Keratinocyte (primary cell): ENCODE measurements at regions not wholly inside any gene's neighbourhood (a gene's known extent, or its start where the extent isn't known, plus 50 kb on each side); places are given as distances from the start of the nearest gene placed in this dataset.

Experiments
- DNase-seq: peaks from one replicate; pipeline ENCODE4 v3.0.0-alpha.2; 2011; ENCODE audit warnings: low read depth, missing footprints, low spot score
- FAIRE-seq: peaks from 2 replicates; lab custom pipeline; 2011; peaks lifted over from hg19 to GRCh38; lab: Jason Lieb, UNC
- H2AFZ ChIP-seq: 2 replicates; pipeline ENCODE4 v1.6.0; 2012; ENCODE audit warnings: low read length, control low read depth, inconsistent platforms; ENCODE audit not compliant: control insufficient read depth
- H3K27ac ChIP-seq: 2 replicates; pipeline ENCODE4 v1.5.1; 2011; ENCODE audit warnings: low read length; ENCODE audit not compliant: control insufficient read depth, insufficient read depth
- H3K27me3 ChIP-seq: 3 replicates; pipeline ENCODE4 v1.6.0; 2011; ENCODE audit warnings: low read length; ENCODE audit not compliant: control insufficient read depth, insufficient read depth; ENCODE audit errors: extremely low read depth
- H3K36me3 ChIP-seq, 2 experiments: 2 replicates in 1 of 2; 3 replicates in 1 of 2; pipeline ENCODE4 v1.5.1; 2011; ENCODE audit warnings: low read length in 2 of 2, mild to moderate bottlenecking in 1 of 2; ENCODE audit not compliant: control insufficient read depth in 2 of 2, insufficient read depth in 2 of 2; ENCODE audit errors: extremely low read depth in 1 of 2
- H3K4me1 ChIP-seq: 3 replicates; pipeline ENCODE4 v1.5.1; 2011; ENCODE audit warnings: low read length; ENCODE audit not compliant: control insufficient read depth, insufficient read depth; ENCODE audit errors: extremely low read depth
- H3K4me2 ChIP-seq: 3 replicates; pipeline ENCODE4 v1.6.0; 2011; ENCODE audit warnings: low read depth, low read length; ENCODE audit not compliant: control insufficient read depth, insufficient read depth; ENCODE audit errors: extremely low read depth
- H3K4me3 ChIP-seq, 3 experiments: fragments of 200-600 bp in 1 of 3; sonication (generic) in 1 of 3; 2 replicates in 2 of 3; 3 replicates in 1 of 3; pipeline ENCODE4 v1.5.1; 2011 to 2016; ENCODE audit warnings: low read length in 3 of 3, mild to moderate bottlenecking in 3 of 3, control low read depth in 2 of 3, inconsistent platforms in 1 of 3, low read depth in 1 of 3, mixed read lengths in 1 of 3, mixed run types in 1 of 3, moderate library complexity in 1 of 3; ENCODE audit not compliant: control insufficient read depth in 2 of 3, insufficient read depth in 2 of 3; ENCODE audit errors: extremely low read depth in 1 of 3
- H3K79me2 ChIP-seq: 2 replicates; pipeline ENCODE4 v1.6.0; 2012; ENCODE audit warnings: low read length; ENCODE audit not compliant: control insufficient read depth, insufficient read depth
- H3K9ac ChIP-seq: 3 replicates; pipeline ENCODE4 v1.6.0; 2011; ENCODE audit warnings: low read length; ENCODE audit not compliant: control insufficient read depth, insufficient read depth; ENCODE audit errors: extremely low read depth
- H3K9me1 ChIP-seq: 3 replicates; pipeline ENCODE4 v1.6.0; 2011; ENCODE audit warnings: low read length; ENCODE audit not compliant: control insufficient read depth, insufficient read depth; ENCODE audit errors: extremely low read depth
- H3K9me3 ChIP-seq: 2 replicates; pipeline ENCODE4 v1.5.1; 2012; ENCODE audit warnings: low read depth, low read length; ENCODE audit not compliant: control insufficient read depth
- H4K20me1 ChIP-seq: 3 replicates; pipeline ENCODE4 v1.6.0; 2011; ENCODE audit warnings: low read length; ENCODE audit not compliant: control insufficient read depth, insufficient read depth; ENCODE audit errors: extremely low read depth
- CTCF ChIP-seq, 3 experiments: IDR thresholded peaks in 1 of 3; conservative IDR thresholded peaks in 1 of 3; optimal IDR thresholded peaks in 1 of 3; 2 replicates in 2 of 3; 3 replicates in 1 of 3; pipeline versions ENCODE3 to v1.5.1; 2011; ENCODE audit warnings: low read length in 3 of 3, mild to moderate bottlenecking in 3 of 3, moderate library complexity in 2 of 3, control low read depth in 1 of 3, inconsistent platforms in 1 of 3; ENCODE audit not compliant: insufficient read depth in 2 of 3; ENCODE audit errors: extremely low read depth in 1 of 3
- EZH2 ChIP-seq: IDR thresholded peaks from one replicate; pipeline ENCODE4 v1.6.1; 2012; ENCODE audit warnings: inconsistent platforms, mild to moderate bottlenecking, low read length, moderate library complexity
- dilution Hi-C: fragments of 300-500 bp; cut with MboI; formaldehyde crosslinking; loops from one replicate; pipeline ENCODE4 v1.7.0; 2020; ENCODE audit warnings: low sequenced_read_pairs; ENCODE audit not compliant: extremely low pct_ligation_motif_present

GRCh38 chr13:94813920-94814475 is 101.7 kb upstream of the SOX21 start:
- H3K27ac ChIP-seq: no peak overlapping the region
- no peak for DNase-seq
- FAIRE-seq: no peak
- no peaks in the 10 kb centered on the region for H3K9me1 ChIP-seq
- no peak overlapping the region for H2AFZ ChIP-seq
- no peaks in the 10 kb centered on the region for H3K79me2 ChIP-seq
- no peak overlapping the region for H3K9ac ChIP-seq
- no peaks in the 10 kb centered on the region for H4K20me1 ChIP-seq
- no peak overlapping the region for H3K4me3 ChIP-seq
- no peaks in the 10 kb centered on the region for H3K36me3 ChIP-seq
- no peaks in the 10 kb centered on the region for H3K9me3 ChIP-seq
- dilution Hi-C loops: no loop called here
- TF ChIP-seq EZH2 (no peak), CTCF (optimal IDR thresholded peaks at IDR 0.05 in 1 of 3, IDR thresholded peaks at IDR 0.05 in 1 of 3, conservative IDR thresholded peaks at IDR 0.05 in 1 of 3; ENCODE audit: extremely low read depth in 1 of 3, insufficient read depth in 2 of 3, low read length in 3 of 3) (no peak)
- no peaks in the 10 kb centered on the region for H3K4me1 ChIP-seq
- H3K4me2 ChIP-seq: no peak overlapping the region
- H3K27me3 ChIP-seq: no peaks in the 10 kb centered on the region

- no peak for DNase-seq
- FAIRE-seq: no peak
- dilution Hi-C loops: no loop called here
- H3K27ac ChIP-seq: no peak overlapping the region
- no peak overlapping the region for H3K4me3 ChIP-seq
- H3K9me3 ChIP-seq: no peaks in the 10 kb centered on the region
- H4K20me1 ChIP-seq: no peaks in the 10 kb centered on the region
- H3K4me2 ChIP-seq: no peak overlapping the region
- no peak overlapping the region for H2AFZ ChIP-seq
- no peaks in the 10 kb centered on the region for H3K79me2 ChIP-seq
- no peaks in the 10 kb centered on the region for H3K27me3 ChIP-seq
- TF ChIP-seq EZH2 (no peak), CTCF (optimal IDR thresholded peaks at IDR 0.05 in 1 of 3, IDR thresholded peaks at IDR 0.05 in 1 of 3, conservative IDR thresholded peaks at IDR 0.05 in 1 of 3; ENCODE audit: extremely low read depth in 1 of 3, insufficient read depth in 2 of 3, low read length in 3 of 3) (no peak)
- no peak overlapping the region for H3K9ac ChIP-seq
- no peaks in the 10 kb centered on the region for H3K9me1 ChIP-seq
- H3K4me1 ChIP-seq: no peaks in the 10 kb centered on the region
- no peaks in the 10 kb centered on the region for H3K36me3 ChIP-seq
Observed at GRCh38 chr13:94811753-94812152, 99.4 kb upstream of the SOX21 start.
